HepG2 (cell line): ENCODE measurements at regions not wholly inside any gene's neighbourhood (a gene's known extent, or its start where the extent isn't known, plus 50 kb on each side); places are given as distances from the start of the nearest gene placed in this dataset.

Experiments used
- ATAC-seq: fragments of 200-7000 bp; cut with Tn5 transposase; 3 replicates; pipeline ENCODE4 v1.9.1; 2020; ENCODE audit warnings: mild to moderate bottlenecking, moderate library complexity
- BruUV-seq: library from RNA; stranded (reverse); fragments of 400-500 nt; replicated peaks from 2 replicates; lab custom pipeline; 2021; lab: Mats Ljungman, UMichigan
- CTCF ChIA-PET: fragments of 300-600 bp; formaldehyde crosslinking; extraction: SDS; loops from one replicate; lab custom pipeline; 2021; ENCODE audit warnings: low total read pairs, inconsistent platforms, low intra/inter-chr PET ratio; lab: Yijun Ruan, JAX
- POLR2A ChIA-PET: fragments of 350-600 bp; sonication (Branson Sonifier 250); formaldehyde crosslinking; loops from one replicate; lab custom pipeline; 2020; ENCODE audit warnings: antibody characterized with exemption, inconsistent platforms; lab: Yijun Ruan, JAX
- DNase-seq: peaks from one replicate; pipeline ENCODE4 v3.0.0-alpha.2; 2015; ENCODE audit warnings: low spot score
- FAIRE-seq: peaks from 3 replicates; lab custom pipeline; 2011; peaks lifted over from hg19 to GRCh38; lab: Jason Lieb, UNC
- H2AFZ ChIP-seq: one replicate; pipeline ENCODE4 v1.6.1; 2011; ENCODE audit warnings: low read length, inconsistent platforms
- H3K27ac ChIP-seq: fragments of 300-600 bp; 3 replicates; pipeline ENCODE4 v1.8.0; 2011; ENCODE audit warnings: mixed run types, mild to moderate bottlenecking, mixed read lengths, low read length, inconsistent platforms; ENCODE audit not compliant: insufficient read depth; ENCODE audit errors: extremely low read length
- H3K27me3 ChIP-seq, 2 experiments: fragments of 200-600 bp in 1 of 2; 2 replicates in 1 of 2; 3 replicates in 1 of 2; pipeline versions ENCODE4 v1.6.0 to v1.8.0; 2011; ENCODE audit warnings: low read length in 2 of 2, mild to moderate bottlenecking in 2 of 2, moderate library complexity in 2 of 2, inconsistent platforms in 1 of 2; ENCODE audit not compliant: insufficient read depth in 2 of 2, control insufficient read depth in 1 of 2
- H3K36me3 ChIP-seq, 2 experiments: fragments of 200-600 bp in 1 of 2; replicated peaks in 1 of 2; 2 replicates in 1 of 2; 3 replicates in 1 of 2; pipeline versions ENCODE4 v1.5.1 to v1.8.0; 2011; ENCODE audit warnings: low read length in 2 of 2, inconsistent platforms in 1 of 2; ENCODE audit not compliant: insufficient read depth in 2 of 2, control insufficient read depth in 1 of 2
- H3K4me1 ChIP-seq: 2 replicates; pipeline ENCODE4 v1.5.1; 2012; ENCODE audit warnings: low read length, inconsistent platforms; ENCODE audit not compliant: insufficient read depth
- H3K4me2 ChIP-seq: 2 replicates; pipeline ENCODE4 v1.6.0; 2011; ENCODE audit warnings: low read depth, low read length, inconsistent platforms
- H3K4me3 ChIP-seq, 3 experiments: fragments of 200-600 bp in 1 of 3; sonication (generic), shearing (Covaris generic) in 1 of 3; replicated peaks in 1 of 3; 2 replicates each; pipeline ENCODE4 v1.5.1; 2011 to 2016; ENCODE audit warnings: low read length in 3 of 3, inconsistent platforms in 2 of 3, low read depth in 2 of 3, mild to moderate bottlenecking in 2 of 3, control low read depth in 1 of 3, mixed read lengths in 1 of 3; ENCODE audit not compliant: insufficient read depth in 1 of 3
- H3K79me2 ChIP-seq: one replicate; pipeline ENCODE4 v1.6.1; 2011; ENCODE audit warnings: low read length, inconsistent platforms; ENCODE audit not compliant: insufficient read depth
- H3K9ac ChIP-seq: 2 replicates; pipeline ENCODE4 v1.6.0; 2011; ENCODE audit warnings: mild to moderate bottlenecking, low read depth, low read length, inconsistent platforms; ENCODE audit not compliant: insufficient read depth
- H3K9me3 ChIP-seq: 2 replicates; pipeline ENCODE4 v1.5.1; 2012; ENCODE audit warnings: mild to moderate bottlenecking, low read length
- H4K20me1 ChIP-seq: 2 replicates; pipeline ENCODE4 v1.6.0; 2011; ENCODE audit warnings: inconsistent platforms, mild to moderate bottlenecking, low read length, moderate library complexity; ENCODE audit not compliant: insufficient read depth
- CEBPG ChIP-seq: IDR thresholded peaks from 2 replicates; pipeline ENCODE4 v1.6.1; 2016
- CERS6 ChIP-seq: sonication (generic); formaldehyde crosslinking; IDR thresholded peaks from 2 replicates; pipeline ENCODE4 v1.5.0; 2020; ENCODE audit warnings: missing genetic modification reagents
- CSRNP1 ChIP-seq: sonication (generic); formaldehyde crosslinking; IDR thresholded peaks from 2 replicates; pipeline ENCODE4 v1.8.1; 2023; ENCODE audit warnings: mild to moderate bottlenecking, missing genetic modification reagents
- HMG20B ChIP-seq: conservative IDR thresholded peaks from 2 replicates; pipeline ENCODE4 v1.6.1; 2016; ENCODE audit warnings: missing genetic modification reagents, missing compliant biosample characterization
- KLF13 ChIP-seq: sonication (generic); formaldehyde crosslinking; IDR thresholded peaks from 2 replicates; pipeline ENCODE4 v1.4.0; 2020; ENCODE audit warnings: mild to moderate bottlenecking, missing genetic modification reagents
- NFKBIZ ChIP-seq: IDR thresholded peaks from 2 replicates; pipeline ENCODE4 v1.6.1; 2018; ENCODE audit warnings: missing genetic modification reagents, missing compliant biosample characterization
- NFYB ChIP-seq: sonication (generic); formaldehyde crosslinking; IDR thresholded peaks from 2 replicates; pipeline ENCODE4 v1.4.0; 2020; ENCODE audit warnings: missing genetic modification reagents
- NONO ChIP-seq, 2 experiments: fragments of 450-650 bp in 1 of 2; sonication (generic) in 1 of 2; formaldehyde crosslinking in 1 of 2; IDR thresholded peaks in 1 of 2; conservative IDR thresholded peaks in 1 of 2; 2 replicates each; pipeline versions ENCODE4 v1.6.1 to v1.8.0; 2017 to 2022; ENCODE audit warnings: mild to moderate bottlenecking in 1 of 2, missing genetic modification reagents in 1 of 2, moderate library complexity in 1 of 2
- NR2F2 ChIP-seq: IDR thresholded peaks from 2 replicates; pipeline ENCODE4 v1.6.1; 2012; ENCODE audit warnings: low read depth, inconsistent platforms, borderline replicate concordance
- ZNF383 ChIP-seq: sonication (generic); formaldehyde crosslinking; IDR thresholded peaks from 2 replicates; pipeline ENCODE4 v1.4.0; 2020; ENCODE audit warnings: missing genetic modification reagents, mild to moderate bottlenecking, borderline replicate concordance
- ZNF460 ChIP-seq: sonication (generic); formaldehyde crosslinking; IDR thresholded peaks from 2 replicates; pipeline ENCODE4 v1.5.1; 2020; ENCODE audit warnings: missing genetic modification reagents, mild to moderate bottlenecking, borderline replicate concordance
- ZNF670 ChIP-seq: sonication (generic); formaldehyde crosslinking; IDR thresholded peaks from 2 replicates; pipeline ENCODE4 v1.8.0; 2022; ENCODE audit warnings: mild to moderate bottlenecking, missing genetic modification reagents, borderline replicate concordance
- WGBS: methylation state at CpG from one replicate; pipeline ENCODE4 v1.1.6; 2017; ENCODE audit warnings: low lambda C conversion rate; 5-methylcytosine and 5-hydroxymethylcytosine counted together
- in situ Hi-C: cut with HindIII; loops from 2 replicates; pipeline ENCODE4 v1.10.0; 2017; ENCODE audit warnings: low pct_unique_long_range_greater_than_20kb; ENCODE audit not compliant: extremely low pct_ligation_motif_present
- intact Hi-C: fragments of 100-400 bp; cut with micrococcal nuclease; formaldehyde crosslinking; loops from one replicate; pipeline ENCODE4 v1.10.0; 2022; ENCODE audit not compliant: unreplicated experiment

- ChIA-PET CTCF (no interaction called here), POLR2A (no interaction called here)
- no peak for FAIRE-seq
- no peaks in the 10 kb centered on the region for H3K36me3 ChIP-seq
- no peak for DNase-seq
- H3K27ac ChIP-seq = no peak overlapping the region
- no peak overlapping the region for H3K4me2 ChIP-seq
- no peaks in the 10 kb centered on the region for H3K4me1 ChIP-seq
- no peaks in the 10 kb centered on the region for H3K27me3 ChIP-seq
- in situ Hi-C loops = no loop called here
- WGBS = 0% methylated on average over 1 of the region's 1 CpG
- no peaks in the 10 kb centered on the region for H3K79me2 ChIP-seq
- intact Hi-C loops = no loop called here
- no peak overlapping the region for H2AFZ ChIP-seq
- ATAC-seq = no peak
- no TSS peak for BruUV-seq
- H3K9me3 ChIP-seq = no peaks in the 10 kb centered on the region
- TF ChIP-seq NR2F2 (no peak), HMG20B (no peak), NFYB (CRISPR knock-in tag) (no peak), NFKBIZ (CRISPR knock-in tag) (no peak), CEBPG (CRISPR knock-in tag) (no peak), NONO (IDR thresholded peaks at IDR 0.05) (no peak), NONO (CRISPR knock-in tag; conservative IDR thresholded peaks at IDR 0.05) (no peak), KLF13 (CRISPR knock-in tag) (no peak), ZNF460 (CRISPR knock-in tag) (no peak), CERS6 (no peak), CSRNP1 (no peak), ZNF670 (CRISPR knock-in tag) (no peak), ZNF383 (CRISPR knock-in tag) (no peak)
- H3K4me3 ChIP-seq = no peak overlapping the region
- no peak overlapping the region for H3K9ac ChIP-seq
- no peaks in the 10 kb centered on the region for H4K20me1 ChIP-seq
Observed at GRCh38 chr7:85708221-85708620, 521.4 kb upstream of the SEMA3D start.
